ENCODE measurements at regions not wholly inside any gene's neighbourhood (a gene's known extent, or its start where the extent isn't known, plus 50 kb on each side); places are given as distances from the start of the nearest gene placed in this dataset.

DNA sequence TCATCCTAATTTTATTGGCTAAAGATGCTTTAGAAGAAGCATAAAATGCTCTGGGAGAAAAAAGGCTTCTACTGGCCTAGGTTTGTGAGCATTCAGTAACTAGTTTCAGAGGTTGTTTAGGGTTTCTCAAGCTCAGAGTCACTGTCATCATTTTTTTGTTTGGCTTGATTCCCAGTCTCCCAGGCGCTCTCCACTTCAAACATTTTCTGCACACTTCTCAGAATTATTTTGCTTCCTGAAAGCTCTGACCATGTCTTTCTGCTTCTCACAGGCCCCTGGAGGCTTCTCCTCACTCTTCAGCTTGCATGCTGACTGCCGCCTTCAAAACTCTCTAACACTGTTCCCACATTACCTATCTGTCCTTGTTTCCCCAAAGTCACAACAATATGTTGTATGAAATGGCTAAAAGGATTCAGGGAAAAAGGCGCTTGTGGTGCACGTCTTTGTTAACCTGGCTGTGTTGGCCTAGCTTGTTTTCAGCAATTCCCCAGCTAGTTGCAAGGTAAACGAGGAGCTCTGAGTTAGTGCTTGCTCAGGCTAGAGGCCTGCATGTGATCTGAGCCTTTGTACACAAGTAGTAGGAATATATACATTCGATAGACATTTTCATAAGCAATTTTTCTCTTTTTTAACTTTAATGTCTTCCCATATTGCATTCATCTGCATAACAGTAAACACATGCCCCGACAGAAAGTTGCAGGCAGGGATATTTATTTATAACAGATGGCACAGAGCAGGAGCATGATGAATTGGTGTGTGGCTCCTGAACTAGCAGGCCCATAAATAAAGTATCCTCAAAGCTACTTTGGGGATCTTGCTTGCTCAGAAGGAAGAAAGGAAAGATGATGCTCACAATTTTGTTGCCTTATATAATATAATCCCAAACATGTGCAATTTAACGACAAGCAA, 129.2 kb upstream of the DPH6 start:
- no peak overlapping the region for H3K4me3 ChIP-seq (ENCODE audit: low read depth, low read length)
- H3K4me1 ChIP-seq (ENCODE audit: control insufficient read depth, insufficient read depth, low read length): no peaks in the 10 kb centered on the region
- H3K9me3 ChIP-seq (ENCODE audit: control insufficient read depth, insufficient read depth, low read depth, low read length): no peaks in the 10 kb centered on the region
- TF ChIP-seq KLF10 (tag by site-specific recombination; IDR thresholded peaks at IDR 0.05) (no peak), ZBTB48 (tag by site-specific recombination; IDR thresholded peaks at IDR 0.05) (no peak), ZNF248 (tag by site-specific recombination; IDR thresholded peaks at IDR 0.05) (no peak), ZNF701 (tag by site-specific recombination; IDR thresholded peaks at IDR 0.05) (no peak), ZNF114 (tag by site-specific recombination; IDR thresholded peaks at IDR 0.05) (no peak), ZNF626 (tag by site-specific recombination; IDR thresholded peaks at IDR 0.05) (no peak), ZSCAN4 (tag by site-specific recombination; IDR thresholded peaks at IDR 0.05) (no peak), ZNF501 (tag by site-specific recombination; IDR thresholded peaks at IDR 0.05) (no peak), ZNF184 (tag by site-specific recombination; IDR thresholded peaks at IDR 0.05) (no peak), ZNF488 (tag by site-specific recombination; IDR thresholded peaks at IDR 0.05) (no peak)
- no peaks in the 10 kb centered on the region for H3K36me3 ChIP-seq (ENCODE audit: control insufficient read depth in 2 of 2, insufficient read depth in 1 of 2, low read length in 2 of 2)
- ChIA-PET CTCF (interaction anchor here (0.6 kb wide), 1 partner anchor 990 kb away, joined by 3 read pairs; no protein-coding TSS in a partner anchor), POLR2A (no interaction called here)
- H3K27ac ChIP-seq (ENCODE audit: extremely low read depth, low read depth, low read length): no peak overlapping the region

DNA sequence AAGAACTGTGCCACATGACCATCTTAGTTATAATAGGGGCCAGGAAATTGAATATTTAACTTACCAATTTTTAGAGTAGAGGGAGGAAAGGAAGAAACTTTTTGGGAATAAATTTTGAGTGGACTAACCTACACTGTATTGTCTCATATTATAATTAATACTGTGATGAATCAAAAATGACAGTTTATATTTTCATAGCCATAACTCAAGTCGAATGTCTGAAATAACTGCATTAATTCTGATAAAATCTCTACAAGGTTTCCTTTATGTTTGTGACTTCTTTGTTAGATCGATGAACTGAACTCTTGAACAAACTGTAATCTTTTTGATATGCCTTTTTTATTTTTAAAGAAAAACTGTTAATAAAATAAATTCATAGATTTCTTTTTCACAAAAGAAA, 132.8 kb upstream of the DPH6 start:
- Histone ChIP-seq H3K4me1 (ENCODE audit: control insufficient read depth, insufficient read depth, low read length) (no peaks in the 10 kb centered on the region), H3K36me3 (ENCODE audit: control insufficient read depth in 2 of 2, insufficient read depth in 1 of 2, low read length in 2 of 2) (no peaks in the 10 kb centered on the region), H3K9me3 (ENCODE audit: control insufficient read depth, insufficient read depth, low read depth, low read length) (no peaks in the 10 kb centered on the region), H3K27ac (ENCODE audit: extremely low read depth, low read depth, low read length) (no peak overlapping the region), H3K4me3 (ENCODE audit: low read depth, low read length) (no peak overlapping the region)
- TF ChIP-seq ZNF488 (tag by site-specific recombination; IDR thresholded peaks at IDR 0.05): no peak
- TF ChIP-seq, protein P1, sequence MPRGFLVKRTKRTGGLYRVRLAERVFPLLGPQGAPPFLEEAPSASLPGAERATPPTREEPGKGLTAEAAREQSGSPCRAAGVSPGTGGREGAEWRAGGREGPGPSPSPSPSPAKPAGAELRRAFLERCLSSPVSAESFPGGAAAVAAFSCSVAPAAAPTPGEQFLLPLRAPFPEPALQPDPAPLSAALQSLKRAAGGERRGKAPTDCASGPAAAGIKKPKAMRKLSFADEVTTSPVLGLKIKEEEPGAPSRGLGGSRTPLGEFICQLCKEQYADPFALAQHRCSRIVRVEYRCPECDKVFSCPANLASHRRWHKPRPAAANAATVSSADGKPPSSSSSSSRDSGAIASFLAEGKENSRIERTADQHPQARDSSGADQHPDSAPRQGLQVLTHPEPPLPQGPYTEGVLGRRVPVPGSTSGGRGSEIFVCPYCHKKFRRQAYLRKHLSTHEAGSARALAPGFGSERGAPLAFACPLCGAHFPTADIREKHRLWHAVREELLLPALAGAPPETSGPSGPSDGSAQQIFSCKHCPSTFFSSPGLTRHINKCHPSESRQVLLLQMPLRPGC (tag by site-specific recombination; IDR thresholded peaks at IDR 0.05): no peak
- TF ChIP-seq ZFP41 (tag by site-specific recombination; IDR thresholded peaks at IDR 0.05; ENCODE audit: borderline replicate concordance): no peak
- no peak for TF ChIP-seq ZNF514 (tag by site-specific recombination; IDR thresholded peaks at IDR 0.05)
- TF ChIP-seq, protein P2, sequence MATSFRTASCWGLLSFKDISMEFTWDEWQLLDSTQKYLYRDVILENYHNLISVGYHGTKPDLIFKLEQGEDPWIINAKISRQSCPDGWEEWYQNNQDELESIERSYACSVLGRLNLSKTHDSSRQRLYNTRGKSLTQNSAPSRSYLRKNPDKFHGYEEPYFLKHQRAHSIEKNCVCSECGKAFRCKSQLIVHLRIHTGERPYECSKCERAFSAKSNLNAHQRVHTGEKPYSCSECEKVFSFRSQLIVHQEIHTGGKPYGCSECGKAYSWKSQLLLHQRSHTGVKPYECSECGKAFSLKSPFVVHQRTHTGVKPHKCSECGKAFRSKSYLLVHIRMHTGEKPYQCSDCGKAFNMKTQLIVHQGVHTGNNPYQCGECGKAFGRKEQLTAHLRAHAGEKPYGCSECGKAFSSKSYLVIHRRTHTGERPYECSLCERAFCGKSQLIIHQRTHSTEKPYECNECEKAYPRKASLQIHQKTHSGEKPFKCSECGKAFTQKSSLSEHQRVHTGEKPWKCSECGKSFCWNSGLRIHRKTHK (tag by site-specific recombination; IDR thresholded peaks at IDR 0.05): no peak
- TF ChIP-seq ZNF121 (tag by site-specific recombination; IDR thresholded peaks at IDR 0.05): no peak
- no peak for TF ChIP-seq RBAK (tag by site-specific recombination; IDR thresholded peaks at IDR 0.05)
- TF ChIP-seq ZSCAN18 (tag by site-specific recombination; IDR thresholded peaks at IDR 0.05): no peak
- TF ChIP-seq ZSCAN4 (tag by site-specific recombination; IDR thresholded peaks at IDR 0.05): no peak
- TF ChIP-seq ZNF239 (tag by site-specific recombination; IDR thresholded peaks at IDR 0.05): no peak
- no peak for TF ChIP-seq ZNF354C (tag by site-specific recombination; IDR thresholded peaks at IDR 0.05; ENCODE audit: borderline replicate concordance, low read depth)
- CTCF ChIA-PET: no interaction called here
- POLR2A ChIA-PET: no interaction called here

All from HEK293 (cell line).